Hematopoietic multipotent progenitor cell treated with erythropoietin and hydrocortisone succinate and interleukin-3 and kit ligand, for 15 days (in vitro differentiated cells): ENCODE measurements at regions not wholly inside any gene's neighbourhood (a gene's known extent, or its start where the extent isn't known, plus 50 kb on each side); places are given as distances from the start of the nearest gene placed in this dataset.
"Not testable (repeated sequence)": the region's sequence is repeated elsewhere in the genome, so short reads cannot be mapped to it uniquely, and the experiment has no call there.

Experiments
- DNase-seq: peaks from one replicate; pipeline ENCODE4 v3.0.0-alpha.2; 2015; ENCODE audit warnings: low spot score

DNA sequence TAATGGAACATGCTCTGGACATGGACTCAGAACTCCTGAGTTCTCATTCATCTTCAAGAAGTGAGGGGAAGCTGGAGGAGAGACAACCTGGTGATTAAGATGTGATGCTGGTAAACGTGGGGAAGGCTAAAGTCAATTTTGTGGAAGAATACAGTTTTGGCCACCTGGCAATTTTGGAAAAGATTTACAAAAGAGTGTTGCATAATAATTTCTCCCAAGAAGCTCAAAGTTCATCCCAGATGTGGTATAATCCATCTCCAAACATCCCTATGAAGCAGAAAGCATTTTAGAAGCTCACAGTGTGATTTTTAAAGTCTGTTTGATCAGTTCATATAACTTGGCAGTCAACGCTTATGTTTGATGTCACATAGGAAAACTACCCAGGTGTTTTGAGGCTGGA, 208.7 kb downstream of the LMX1A start:
- DNase-seq, result no peak

GRCh38 chr1:165144757-165145397, 211.6 kb downstream of the LMX1A start:
- peak; percentile 23 for DNase-seq

DNA sequence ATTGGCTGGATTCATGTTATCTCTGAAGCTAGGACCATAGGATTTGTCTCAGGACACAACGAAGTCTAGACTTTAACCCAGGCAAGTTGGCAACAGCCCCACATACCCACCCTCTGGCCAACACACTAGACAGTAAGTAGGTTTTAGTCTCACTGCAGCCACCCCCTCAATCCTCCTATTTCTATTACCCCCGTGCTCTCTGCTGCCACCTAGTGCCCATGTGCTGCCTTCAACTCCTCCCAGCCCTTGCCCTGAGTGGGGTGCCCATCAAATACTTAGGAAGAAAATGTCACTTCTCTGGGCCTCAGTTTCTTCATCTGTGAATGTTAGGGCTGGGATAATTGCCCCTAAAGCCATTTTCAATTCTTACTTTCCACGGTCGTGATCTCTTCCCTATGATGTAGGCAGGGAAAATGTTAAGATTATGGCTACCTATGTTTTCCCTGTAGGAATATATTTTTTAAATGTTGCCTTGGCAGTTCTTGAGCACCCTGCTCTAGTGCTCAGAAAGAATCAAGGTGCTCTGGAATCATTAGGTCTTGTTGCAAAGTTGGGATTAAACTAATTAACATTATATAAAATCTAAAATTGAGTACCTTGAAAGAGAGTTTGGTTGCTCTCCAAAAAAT, 213.0 kb downstream of the LMX1A start:
- peak; percentile 58 for DNase-seq

DNA sequence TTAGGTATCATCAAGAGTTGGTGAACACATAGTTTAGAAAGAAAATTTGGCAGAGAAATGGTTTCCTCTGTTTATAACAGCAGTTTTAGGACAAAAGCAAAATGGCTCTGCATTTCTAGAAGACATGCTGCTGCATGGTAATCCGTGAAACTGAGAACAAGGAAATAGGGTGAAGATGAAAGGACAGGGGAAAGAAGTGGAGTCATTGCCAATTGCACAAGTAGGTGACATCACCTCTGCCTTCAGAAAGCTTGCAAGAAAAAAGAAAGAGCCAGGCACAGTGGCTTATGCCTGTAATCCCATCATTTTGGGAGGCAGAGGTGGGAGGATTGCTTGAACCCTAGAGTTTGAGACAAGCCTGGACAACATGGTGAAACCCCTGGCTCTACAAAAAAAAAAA, 217.6 kb downstream of the LMX1A start:
- no peak for DNase-seq

DNA sequence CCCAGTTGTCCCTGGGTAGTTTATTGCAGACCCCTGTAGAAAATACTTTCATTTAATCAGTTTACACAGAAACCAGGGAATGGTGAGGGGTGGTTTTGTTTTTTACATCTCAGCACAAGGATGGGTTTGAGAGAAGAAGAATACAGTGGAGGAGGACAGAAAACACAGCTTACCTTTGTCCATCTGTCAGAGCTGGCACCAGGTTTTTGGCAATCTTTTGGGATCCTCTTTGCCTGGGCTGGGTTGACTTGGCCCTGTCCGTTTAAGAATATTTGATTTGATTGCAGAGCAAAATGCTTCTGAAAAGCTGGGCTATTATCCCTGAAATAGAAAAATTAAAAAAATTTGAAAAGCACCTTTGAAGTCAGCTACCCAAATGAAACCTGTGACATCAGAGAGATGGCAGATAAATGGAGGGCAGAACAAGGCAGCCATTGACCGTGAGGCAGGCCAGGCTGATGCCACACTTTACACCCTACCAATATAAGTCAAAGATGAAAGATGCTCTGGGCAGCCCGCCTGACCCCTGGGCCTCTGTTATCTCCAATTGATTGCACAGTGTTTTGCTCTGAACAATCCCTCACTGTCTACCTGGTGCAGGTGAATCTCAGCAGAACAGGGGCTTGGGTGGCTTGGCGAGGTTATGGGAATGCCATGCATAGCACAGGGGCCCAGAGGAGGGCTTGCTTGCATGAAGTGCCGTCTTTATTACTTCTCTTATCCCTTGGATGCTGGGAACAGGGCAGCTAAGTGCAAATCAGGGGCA, 218.8 kb downstream of the LMX1A start:
- no peak for DNase-seq

DNA sequence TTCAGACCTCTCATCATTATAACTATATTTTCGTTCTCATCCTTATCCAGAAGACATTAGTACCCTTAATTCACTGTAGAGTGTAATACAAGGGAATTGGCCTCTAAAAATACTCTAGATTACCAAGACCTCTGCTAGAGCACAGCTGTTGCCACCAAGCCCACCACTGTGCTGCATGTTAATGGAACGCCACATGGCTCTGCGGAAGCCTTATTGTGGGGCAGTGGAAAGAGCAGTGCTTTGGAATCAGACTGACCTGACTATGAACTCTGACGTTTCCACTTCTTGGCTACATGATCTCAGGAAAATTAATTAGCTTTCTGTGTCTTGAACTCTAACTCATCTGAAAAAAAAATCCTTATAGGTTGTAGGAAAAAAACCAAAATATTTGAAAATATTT, 222.1 kb downstream of the LMX1A start:
- no peak for DNase-seq

- peak; percentile 8 for DNase-seq
These were observed 226.8 kb downstream of the LMX1A start for GRCh38 chr1:165129568-165130164.

DNA sequence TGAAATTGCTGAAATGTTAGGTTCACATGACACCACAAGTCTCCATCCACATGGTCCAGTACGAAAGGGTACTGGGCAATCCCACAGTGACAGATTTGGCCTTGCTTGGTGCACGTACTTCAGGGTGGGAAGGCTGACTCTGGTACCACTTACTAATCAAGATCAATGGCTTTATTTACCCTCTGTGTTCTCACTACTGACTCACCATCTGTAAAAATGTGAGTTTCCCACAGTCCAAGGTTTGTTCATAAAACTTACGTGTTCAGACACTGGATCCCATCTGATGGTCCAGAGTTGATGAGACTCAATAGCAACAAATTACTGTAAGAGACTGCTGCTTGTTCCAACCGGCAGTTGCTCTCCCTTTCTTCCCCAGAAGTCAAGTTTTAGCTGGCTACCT, 231.7 kb downstream of the LMX1A start:
- no peak for DNase-seq

- no peak for DNase-seq
These were observed 237.4 kb downstream of the LMX1A start for GRCh38 chr1:165119086-165119485.

DNA sequence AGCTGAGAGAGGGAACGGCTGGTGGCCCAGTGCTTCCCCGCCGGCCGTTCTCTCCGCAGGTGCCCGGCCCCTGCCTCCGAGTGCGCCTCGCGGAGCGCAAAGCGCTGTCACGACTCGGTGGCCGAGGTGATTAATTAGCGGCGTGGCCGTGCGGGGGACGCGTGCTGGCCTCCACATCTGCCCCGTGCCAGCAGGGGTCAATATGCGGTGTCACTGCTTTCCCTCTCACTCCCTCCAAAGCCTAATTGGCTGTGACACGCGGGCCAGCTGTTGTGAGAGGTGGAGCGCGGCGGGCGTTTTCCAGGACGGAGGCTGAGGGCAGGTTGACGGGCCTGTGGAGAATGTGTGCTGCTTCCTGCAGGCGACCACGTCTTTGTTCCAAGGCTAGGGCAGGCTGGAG, 239.0 kb downstream of the LMX1A start:
- no peak for DNase-seq

- DNase-seq, result no peak
These were observed 239.8 kb downstream of the LMX1A start for GRCh38 chr1:165116732-165117131.

DNA sequence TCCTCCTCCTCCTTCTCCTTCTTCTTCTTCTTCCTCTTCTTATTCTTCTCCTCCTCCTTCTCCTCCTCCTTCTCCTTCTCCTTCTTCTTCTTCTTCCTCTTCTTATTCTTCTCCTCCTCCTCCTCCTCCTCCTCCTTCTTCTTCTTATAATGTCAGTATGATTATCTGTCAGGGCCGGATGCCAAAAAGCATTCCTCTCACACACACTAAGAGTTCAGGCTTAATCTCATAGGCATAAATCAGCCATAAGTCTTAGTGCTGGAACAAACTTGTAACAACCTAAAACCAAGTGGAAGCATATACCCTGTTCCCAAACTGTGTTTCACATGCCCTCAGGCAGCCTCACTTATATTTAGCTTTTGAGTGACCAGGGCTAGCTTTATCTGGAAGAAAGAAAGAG, 240.3 kb downstream of the LMX1A start:
- no peak for DNase-seq

- no peak for DNase-seq
These were observed 241.6 kb downstream of the LMX1A start for GRCh38 chr1:165114889-165115285.

- peak; percentile 11 for DNase-seq
These were observed 242.3 kb downstream of the LMX1A start for GRCh38 chr1:165114022-165114888.

DNA sequence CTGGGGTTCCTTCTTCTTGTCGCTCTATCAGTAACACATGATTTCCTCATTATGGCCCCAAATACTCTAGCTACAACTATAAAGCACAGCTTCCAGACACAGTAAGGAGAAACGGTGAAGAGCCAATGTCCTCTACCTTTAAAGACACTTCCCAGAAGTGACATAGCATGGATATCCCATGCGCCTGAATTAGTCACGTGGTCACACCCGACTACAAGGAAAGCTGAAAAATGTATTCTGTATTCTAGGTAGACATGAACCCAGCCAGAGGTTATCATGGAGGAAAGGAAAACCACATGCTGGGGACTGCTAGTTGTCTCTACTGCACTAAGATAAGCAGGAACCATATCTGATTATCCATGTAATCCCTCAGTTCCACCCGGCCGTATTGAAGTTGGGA, 244.3 kb downstream of the LMX1A start:
- DNase-seq, result no peak

GRCh38 chr1:165109013-165109412, 247.5 kb downstream of the LMX1A start:
- no peak for DNase-seq

DNA sequence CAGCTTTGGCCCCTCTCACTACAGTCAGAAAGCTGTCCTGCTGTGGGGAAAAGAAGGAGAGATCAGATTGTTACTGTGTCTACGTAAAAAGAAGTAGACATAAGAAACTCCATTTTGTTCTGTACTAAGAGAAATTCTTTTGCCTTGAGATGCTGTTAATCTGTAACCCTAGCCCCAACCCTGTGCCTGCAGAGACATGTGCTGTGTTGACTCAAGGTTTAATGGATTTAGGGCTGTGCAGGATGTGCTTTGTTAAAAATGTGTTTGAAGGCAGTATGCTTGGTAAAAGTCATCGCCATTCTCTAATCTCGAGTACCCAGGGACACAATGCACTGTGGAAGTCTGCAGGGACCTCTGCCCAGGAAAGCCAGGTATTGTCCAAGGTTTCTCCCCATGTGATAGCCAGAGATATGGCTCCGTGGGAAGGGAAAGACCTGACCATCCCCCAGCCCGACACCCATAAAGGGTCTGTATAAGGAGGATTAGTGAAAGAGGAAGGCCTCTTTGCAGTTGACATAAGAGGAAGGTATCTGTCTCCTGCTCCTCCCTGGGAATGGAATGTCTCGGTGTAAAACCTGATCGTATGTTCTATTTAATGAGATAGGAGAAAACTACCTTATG, 263.9 kb downstream of the LMX1A start:
- not testable (repeated sequence) for DNase-seq

DNA sequence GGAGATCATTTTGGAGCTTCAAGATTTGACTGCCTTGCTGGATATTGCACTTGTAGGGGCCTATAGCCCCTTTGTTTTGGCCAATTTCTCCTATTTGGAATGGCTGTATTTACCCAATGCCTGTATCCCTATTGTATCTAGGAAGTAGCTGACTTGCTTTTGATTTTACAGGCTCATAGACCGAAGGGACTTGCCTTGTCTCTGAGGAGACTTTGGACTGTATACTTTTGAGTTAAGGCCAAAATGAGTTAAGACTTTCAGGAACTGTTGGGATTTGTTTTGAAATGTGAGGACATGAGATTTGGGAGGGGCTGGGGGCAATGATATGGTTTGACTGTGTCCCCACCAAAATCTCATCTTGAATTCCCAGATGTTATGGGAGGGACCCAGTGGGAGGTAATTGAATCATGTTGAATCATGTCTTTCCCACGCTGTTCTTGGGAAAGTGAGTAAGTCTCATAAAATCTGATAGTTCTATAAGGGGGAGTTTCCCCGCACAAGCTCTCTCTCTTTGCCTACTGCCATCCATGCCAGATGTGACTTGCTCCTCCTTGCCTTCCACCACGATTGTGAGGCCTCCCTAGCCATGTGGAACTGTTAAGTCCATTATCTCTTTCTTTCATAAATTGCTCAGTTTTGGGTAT, 276.1 kb downstream of the LMX1A start:
- no peak for DNase-seq

GRCh38 chr1:165078391-165078790, 278.1 kb downstream of the LMX1A start:
- DNase-seq, result no peak

GRCh38 chr1:165075725-165076370, 280.7 kb downstream of the LMX1A start:
- DNase-seq, result no peak
